Choroid plexus epithelial cell (primary cell): ENCODE measurements at regions not wholly inside any gene's neighbourhood (a gene's known extent, or its start where the extent isn't known, plus 50 kb on each side); places are given as distances from the start of the nearest gene placed in this dataset.

ENCODE experiments used
- DNase-seq: peaks from one replicate; pipeline ENCODE4 v3.0.0-alpha.2; 2010; ENCODE audit warnings: low read depth
- H3K4me3 ChIP-seq: 2 replicates; pipeline ENCODE4 v1.5.1; 2011; ENCODE audit warnings: low read depth, mild to moderate bottlenecking, control low read depth, low read length, moderate library complexity
- TF ChIP-seq, protein P1 (sequence below): conservative IDR thresholded peaks from 2 replicates; pipeline ENCODE4 v1.5.1; 2011; ENCODE audit warnings: low read depth, mild to moderate bottlenecking, control low read depth, inconsistent platforms, low read length, moderate library complexity

DNA sequence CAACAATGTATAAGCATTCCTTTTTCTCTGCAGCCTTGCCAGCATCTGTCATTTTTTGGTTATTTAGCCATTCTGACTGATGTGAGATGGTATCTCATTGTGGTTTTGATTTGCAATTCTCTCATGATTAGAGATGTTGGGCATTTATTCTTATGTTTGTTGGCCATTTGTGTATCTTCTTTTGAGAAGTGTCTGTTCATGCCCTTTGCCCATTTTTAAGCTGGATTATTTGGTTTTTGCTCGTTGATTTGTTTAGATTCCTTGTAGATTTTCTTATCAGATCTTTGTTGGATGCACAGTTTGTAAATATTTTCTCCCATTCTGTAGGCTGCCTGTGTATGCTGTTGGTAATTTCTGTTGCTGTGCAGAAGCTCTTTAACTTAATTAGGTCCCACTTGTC is 259.6 kb upstream of the SESN3 start:
- DNase-seq, result no peak
- no peak overlapping the region for H3K4me3 ChIP-seq
- TF ChIP-seq, protein P1, sequence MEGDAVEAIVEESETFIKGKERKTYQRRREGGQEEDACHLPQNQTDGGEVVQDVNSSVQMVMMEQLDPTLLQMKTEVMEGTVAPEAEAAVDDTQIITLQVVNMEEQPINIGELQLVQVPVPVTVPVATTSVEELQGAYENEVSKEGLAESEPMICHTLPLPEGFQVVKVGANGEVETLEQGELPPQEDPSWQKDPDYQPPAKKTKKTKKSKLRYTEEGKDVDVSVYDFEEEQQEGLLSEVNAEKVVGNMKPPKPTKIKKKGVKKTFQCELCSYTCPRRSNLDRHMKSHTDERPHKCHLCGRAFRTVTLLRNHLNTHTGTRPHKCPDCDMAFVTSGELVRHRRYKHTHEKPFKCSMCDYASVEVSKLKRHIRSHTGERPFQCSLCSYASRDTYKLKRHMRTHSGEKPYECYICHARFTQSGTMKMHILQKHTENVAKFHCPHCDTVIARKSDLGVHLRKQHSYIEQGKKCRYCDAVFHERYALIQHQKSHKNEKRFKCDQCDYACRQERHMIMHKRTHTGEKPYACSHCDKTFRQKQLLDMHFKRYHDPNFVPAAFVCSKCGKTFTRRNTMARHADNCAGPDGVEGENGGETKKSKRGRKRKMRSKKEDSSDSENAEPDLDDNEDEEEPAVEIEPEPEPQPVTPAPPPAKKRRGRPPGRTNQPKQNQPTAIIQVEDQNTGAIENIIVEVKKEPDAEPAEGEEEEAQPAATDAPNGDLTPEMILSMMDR, result no peak

DNA sequence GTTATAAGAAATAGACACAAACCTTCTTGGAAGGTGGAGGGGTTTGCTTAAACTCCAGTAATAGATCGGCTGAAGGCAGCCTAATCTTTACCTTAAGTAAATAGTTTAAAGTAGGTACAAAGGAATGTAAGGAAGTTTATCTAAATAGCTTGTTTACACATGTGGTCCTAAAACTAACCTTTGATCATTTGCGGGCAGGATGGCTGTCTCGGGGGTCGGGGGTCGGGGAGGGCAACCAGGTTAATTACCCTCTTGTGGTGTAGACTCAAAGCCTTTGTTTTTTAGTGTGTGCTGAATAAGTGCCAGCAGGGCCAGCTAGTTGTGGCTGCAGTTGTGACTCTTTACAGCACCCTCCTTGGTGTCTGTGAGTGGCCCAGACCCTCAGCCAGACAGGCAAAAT is 256.9 kb upstream of the SESN3 start:
- TF ChIP-seq, protein P1, result no peak
- no peak overlapping the region for H3K4me3 ChIP-seq
- no peak for DNase-seq

DNA sequence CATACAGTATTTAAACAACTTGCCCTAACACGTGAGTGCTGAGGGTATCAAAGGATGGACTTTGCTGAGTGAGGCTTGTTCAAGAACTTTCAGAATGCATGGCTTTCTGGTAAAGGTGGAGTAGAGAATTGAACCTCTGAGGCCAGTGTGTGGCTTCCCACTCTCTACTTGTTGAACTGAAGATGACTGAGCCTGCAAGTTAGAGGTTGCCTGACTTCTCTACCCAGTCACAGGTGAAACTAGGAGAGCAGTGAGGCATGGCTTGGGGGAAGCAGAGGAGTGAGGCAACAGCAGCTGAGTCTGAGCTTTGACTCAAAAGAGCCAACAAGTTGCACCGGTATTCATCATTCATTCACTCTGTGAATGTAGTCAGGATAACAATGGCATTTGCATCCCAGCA is 256.4 kb upstream of the SESN3 start:
- TF ChIP-seq, protein P1, result no peak
- DNase-seq, result no peak

DNA sequence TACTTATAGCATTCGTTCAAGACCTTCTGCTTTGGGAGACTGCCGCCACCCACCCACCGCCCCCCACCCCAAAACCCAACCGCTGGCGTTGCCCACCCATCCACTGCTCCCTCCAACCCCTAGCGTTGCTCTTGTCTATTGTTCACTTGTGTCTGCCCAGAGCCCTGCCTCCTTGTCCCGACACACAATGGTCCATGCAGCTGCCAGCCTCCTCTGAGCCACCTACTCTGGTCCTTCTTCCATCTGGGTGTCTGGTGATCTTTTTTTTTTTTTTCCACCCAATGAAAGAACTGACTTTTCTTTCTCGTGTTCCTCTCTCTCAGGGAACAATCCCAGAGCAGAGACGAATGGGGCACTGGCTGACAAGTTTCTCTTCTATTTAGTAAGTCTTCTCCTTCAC is 256.0 kb upstream of the SESN3 start:
- DNase-seq, result no peak
- H3K4me3 ChIP-seq, result no peak overlapping the region
- TF ChIP-seq, protein P1, result no peak

More for the DNA sequence above, 256.4 kb upstream of the SESN3 start:
- H3K4me3 ChIP-seq, result no peak overlapping the region

DNA sequence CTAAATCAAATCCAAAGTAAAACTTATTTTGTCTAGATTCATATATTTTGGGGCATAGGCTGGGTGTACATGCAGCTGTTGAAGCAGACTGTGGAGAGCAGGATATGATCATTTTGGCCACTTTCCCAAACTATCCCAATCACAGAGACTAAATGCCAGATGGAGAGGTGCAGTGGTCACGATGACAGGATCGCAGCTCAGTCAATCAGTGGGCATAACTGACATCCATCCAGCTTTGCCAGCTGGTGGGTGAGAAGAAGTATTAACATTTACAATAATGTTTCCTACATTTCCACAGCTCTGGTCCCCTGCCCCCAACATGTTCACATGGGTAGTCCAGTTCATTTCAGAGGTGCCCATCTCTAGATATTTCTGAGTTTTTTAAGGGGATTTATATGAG is 255.5 kb upstream of the SESN3 start:
- TF ChIP-seq, protein P1, result no peak
- DNase-seq, result no peak
- no peak overlapping the region for H3K4me3 ChIP-seq

DNA sequence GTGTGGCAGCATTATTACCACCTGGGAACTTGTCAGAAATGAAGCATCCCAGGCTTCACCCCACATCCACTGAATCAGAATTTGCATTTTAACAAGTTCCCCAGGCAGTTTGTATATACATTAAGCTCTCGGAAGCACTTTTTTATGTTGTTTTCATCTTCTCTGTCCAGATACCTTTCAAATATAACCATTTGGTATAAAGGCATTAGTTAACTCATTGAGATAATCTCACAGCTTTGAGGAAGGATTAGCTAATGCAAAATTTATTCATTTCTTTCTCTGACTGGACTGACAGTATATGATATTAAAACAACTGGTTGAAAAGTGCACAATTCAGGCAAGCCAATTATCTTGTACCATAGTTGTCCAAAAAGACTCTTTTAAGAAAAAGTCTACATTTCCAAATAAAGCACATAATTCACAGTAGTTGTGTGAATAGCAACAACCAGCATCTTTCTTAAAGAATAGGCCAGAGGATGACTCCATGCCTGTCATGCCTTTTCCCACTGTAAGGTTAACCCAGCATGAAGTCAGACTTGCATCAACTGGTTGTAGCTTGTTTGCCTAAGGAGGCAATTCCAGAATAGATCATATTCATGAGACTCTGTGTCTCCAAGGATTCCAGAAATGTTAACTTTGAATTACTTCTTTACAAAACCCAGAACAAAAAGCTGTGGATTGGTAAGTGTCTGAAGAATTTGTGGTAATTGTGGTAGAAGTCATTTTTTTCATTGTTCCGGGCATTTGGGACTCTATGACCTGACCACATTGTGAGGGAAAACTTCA is 254.3 kb upstream of the SESN3 start:
- peak; percentile 11 for DNase-seq
- TF ChIP-seq, protein P1, result no peak

DNA sequence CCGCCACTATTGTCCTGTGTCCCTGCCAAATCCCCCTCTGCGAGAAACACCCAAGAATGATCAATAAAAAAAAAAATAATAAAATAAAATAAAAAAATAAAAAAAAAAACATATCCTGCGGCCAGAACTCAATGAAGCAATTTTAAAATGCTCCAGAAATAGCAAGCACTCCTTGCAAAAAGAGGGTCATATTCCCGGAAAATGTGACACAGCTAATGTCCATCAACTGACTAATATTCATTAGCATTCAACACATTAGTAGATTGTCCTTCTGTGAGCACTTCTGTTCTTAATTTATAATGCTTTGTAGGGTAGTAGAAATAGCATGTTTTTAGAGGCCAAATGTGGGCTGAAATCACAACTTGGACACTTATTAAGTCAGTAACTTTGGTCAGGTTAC is 252.3 kb upstream of the SESN3 start:
- TF ChIP-seq, protein P1, result no peak
- DNase-seq, result no peak
- no peak overlapping the region for H3K4me3 ChIP-seq

More for the DNA sequence above, 254.3 kb upstream of the SESN3 start:
- no peak overlapping the region for H3K4me3 ChIP-seq
